HCT116 (cell line): ENCODE measurements at regions not wholly inside any gene's neighbourhood (a gene's known extent, or its start where the extent isn't known, plus 50 kb on each side); places are given as distances from the start of the nearest gene placed in this dataset.

ENCODE experiments used
- ATAC-seq: fragments of 200-7000 bp; cut with Tn5 transposase; 2 replicates; pipeline ENCODE4 v1.9.1; 2020; ENCODE audit warnings: mild to moderate bottlenecking, moderate library complexity
- BruUV-seq: library from RNA; stranded (reverse); fragments of 400-500 nt; replicated peaks from 2 replicates; lab custom pipeline; 2021; lab: Mats Ljungman, UMichigan
- CTCF ChIA-PET: fragments of 300-600 bp; sonication (Branson Sonifier 250); formaldehyde crosslinking; loops from one replicate; lab custom pipeline; 2021; ENCODE audit warnings: antibody characterized with exemption; lab: Charles Lee
- POLR2A ChIA-PET: fragments of 300-600, 350-600 bp; sonication (Branson Sonifier 250); formaldehyde crosslinking; loops from one replicate; lab custom pipeline; 2021; ENCODE audit warnings: antibody characterized with exemption; lab: Charles Lee
- RAD21 ChIA-PET, 2 experiments: fragments of 300-600 bp; sonication (Branson Sonifier 250); formaldehyde crosslinking; loops; one replicate each; lab custom pipeline; 2023; ENCODE audit warnings: low total read pairs in 2 of 2; ENCODE audit not compliant: uncharacterized antibody in 2 of 2, unreplicated experiment in 2 of 2, low non-redundant PET in 1 of 2; lab: Charles Lee
- DNase-seq: peaks from one replicate; pipeline ENCODE4 v3.0.0-alpha.2; 2010; ENCODE audit warnings: low read depth, low spot score
- H2AFZ ChIP-seq: fragments of 200-600 bp; shearing (Covaris generic), sonication (generic); 2 replicates; pipeline ENCODE4 v1.6.1; 2017; ENCODE audit warnings: low read depth, mixed run types, mixed read lengths, antibody characterized with exemption, low read length; ENCODE audit not compliant: poor library complexity, severe bottlenecking
- H3K27ac ChIP-seq: 2 replicates; pipeline ENCODE4 v1.5.1; 2012; ENCODE audit warnings: low read depth, low read length
- H3K27me3 ChIP-seq: fragments of 200-600 bp; sonication (generic); 2 replicates; pipeline ENCODE4 v1.6.1; 2016; ENCODE audit warnings: mixed run types, low read length, mixed read lengths; ENCODE audit not compliant: insufficient read depth
- H3K36me3 ChIP-seq, 2 experiments: fragments of 200-500 bp in 1 of 2; fragments of 200-600 bp in 1 of 2; sonication (Bioruptor generic) in 1 of 2; sonication (generic) in 1 of 2; 2 replicates each; pipeline versions ENCODE4 v1.5.1 to v1.6.1; 2014 to 2016; ENCODE audit warnings: low read length in 2 of 2, inconsistent platforms in 1 of 2, mixed read lengths in 1 of 2, mixed run types in 1 of 2; ENCODE audit not compliant: insufficient read depth in 2 of 2, control insufficient read depth in 1 of 2
- H3K4me1 ChIP-seq, 2 experiments: fragments of 200-600 bp in 1 of 2; sonication (generic) in 1 of 2; 2 replicates each; pipeline versions ENCODE4 v1.5.1 to v1.6.1; 2012 to 2017; ENCODE audit warnings: low read length in 2 of 2, inconsistent platforms in 1 of 2, mild to moderate bottlenecking in 1 of 2, mixed read lengths in 1 of 2, mixed run types in 1 of 2, moderate library complexity in 1 of 2; ENCODE audit not compliant: insufficient read depth in 2 of 2, control insufficient read depth in 1 of 2
- H3K4me2 ChIP-seq: fragments of 200-600 bp; sonication (generic); 2 replicates; pipeline ENCODE4 v1.6.1; 2017; ENCODE audit warnings: mixed run types, low read length, mixed read lengths
- H3K4me3 ChIP-seq, 2 experiments: fragments of 200-600 bp in 1 of 2; sonication (generic) in 1 of 2; replicated peaks in 1 of 2; 2 replicates each; pipeline ENCODE4 v1.5.1; 2011 to 2016; ENCODE audit warnings: low read length in 2 of 2, control low read depth in 1 of 2, low read depth in 1 of 2, mild to moderate bottlenecking in 1 of 2, mixed read lengths in 1 of 2, mixed run types in 1 of 2
- H3K79me2 ChIP-seq: fragments of 200-600 bp; sonication (generic); 2 replicates; pipeline ENCODE4 v1.6.1; 2017; ENCODE audit warnings: mild to moderate bottlenecking, mixed run types, low read length, moderate library complexity, mixed read lengths; ENCODE audit not compliant: insufficient read depth
- H3K9ac ChIP-seq: fragments of 200-600 bp; sonication (generic); 2 replicates; pipeline ENCODE4 v1.6.1; 2016; ENCODE audit warnings: low read length, mixed read lengths
- H3K9me2 ChIP-seq: fragments of 200-600 bp; sonication (generic), shearing (Covaris generic); 2 replicates; pipeline ENCODE4 v1.6.1; 2017; ENCODE audit warnings: mixed run types, mild to moderate bottlenecking, moderate library complexity; ENCODE audit not compliant: insufficient read depth
- H3K9me3 ChIP-seq, 2 experiments: fragments of 200-500 bp in 1 of 2; fragments of 200-600 bp in 1 of 2; sonication (Bioruptor generic) in 1 of 2; sonication (generic) in 1 of 2; 2 replicates each; pipeline ENCODE4 v1.6.1; 2014 to 2017; ENCODE audit warnings: low read length in 2 of 2, mixed read lengths in 2 of 2, inconsistent platforms in 1 of 2, low read depth in 1 of 2, mild to moderate bottlenecking in 1 of 2, mixed run types in 1 of 2, moderate library complexity in 1 of 2; ENCODE audit not compliant: control insufficient read depth in 1 of 2, insufficient read depth in 1 of 2
- H4K20me1 ChIP-seq: fragments of 200-600 bp; sonication (generic), shearing (Covaris generic); 2 replicates; pipeline ENCODE4 v1.6.1; 2017; ENCODE audit warnings: mixed run types, mild to moderate bottlenecking, moderate library complexity; ENCODE audit not compliant: insufficient read depth
- ATF3 ChIP-seq: IDR thresholded peaks from 2 replicates; pipeline ENCODE4 v1.6.1; 2012
- CBX3 ChIP-seq: IDR thresholded peaks from 2 replicates; pipeline ENCODE4 v1.6.1; 2012; ENCODE audit warnings: low read depth
- CEBPB ChIP-seq: IDR thresholded peaks from 2 replicates; pipeline ENCODE4 v1.6.1; 2012; ENCODE audit warnings: low read depth
- ELF1 ChIP-seq: IDR thresholded peaks from 2 replicates; pipeline ENCODE4 v1.6.1; 2012; ENCODE audit warnings: low read depth, borderline replicate concordance
- EZH2 ChIP-seq: fragments of 200-600 bp; sonication (generic); IDR thresholded peaks from 2 replicates; pipeline ENCODE4 v1.6.1; 2017; ENCODE audit warnings: antibody characterized with exemption, mixed run types
- EZH2phosphoT487 ChIP-seq: fragments of 200-600 bp; IDR thresholded peaks from 2 replicates; pipeline ENCODE4 v1.6.1; 2018; ENCODE audit warnings: antibody characterized with exemption, borderline replicate concordance
- FOSL1 ChIP-seq: IDR thresholded peaks from 2 replicates; pipeline ENCODE4 v1.6.1; 2012; ENCODE audit warnings: low read depth
- POLR2A ChIP-seq: IDR thresholded peaks from 2 replicates; pipeline ENCODE4 v1.7.0; 2011; ENCODE audit warnings: borderline replicate concordance; ENCODE audit not compliant: insufficient read depth, insufficient read length; ENCODE audit errors: extremely low read depth
- POLR2AphosphoS5 ChIP-seq: IDR thresholded peaks from 2 replicates; pipeline ENCODE4 v1.6.1; 2011; ENCODE audit warnings: mild to moderate bottlenecking, low read depth, low read length, moderate library complexity
- RAD21 ChIP-seq: IDR thresholded peaks from 2 replicates; pipeline ENCODE4 v1.6.1; 2012; ENCODE audit warnings: low read depth, mild to moderate bottlenecking
- SIN3A ChIP-seq: IDR thresholded peaks from 2 replicates; pipeline ENCODE4 v1.6.1; 2012; ENCODE audit warnings: low read depth
- SP1 ChIP-seq: IDR thresholded peaks from 2 replicates; pipeline ENCODE4 v1.6.1; 2012; ENCODE audit warnings: low read depth
- SRF ChIP-seq: IDR thresholded peaks from 2 replicates; pipeline ENCODE4 v1.6.1; 2012; ENCODE audit warnings: low read depth
- TCF7L2 ChIP-seq: IDR thresholded peaks from 2 replicates; pipeline ENCODE4 v1.7.0; 2011; ENCODE audit warnings: borderline replicate concordance, inconsistent platforms; ENCODE audit not compliant: insufficient read depth, insufficient read length; ENCODE audit errors: extremely low read depth
- YY1 ChIP-seq: IDR thresholded peaks from 2 replicates; pipeline ENCODE4 v1.6.1; 2011; ENCODE audit warnings: low read length, low read depth, moderate library complexity, mild to moderate bottlenecking; ENCODE audit not compliant: insufficient replicate concordance; ENCODE audit errors: extremely low read depth
- ZBTB33 ChIP-seq: IDR thresholded peaks from 2 replicates; pipeline ENCODE4 v1.6.1; 2011; ENCODE audit warnings: mild to moderate bottlenecking, low read length, moderate library complexity; ENCODE audit not compliant: insufficient replicate concordance; ENCODE audit errors: extremely low read depth
- ZFX ChIP-seq: fragments of 450-650 bp; IDR thresholded peaks from 2 replicates; pipeline ENCODE4 v1.6.1; 2017
- intact Hi-C: fragments of 100-400 bp; cut with micrococcal nuclease; formaldehyde crosslinking; loops from 2 replicates; pipeline ENCODE4 v1.10.0; 2022
- TF ChIP-seq, protein P1 (sequence below): IDR thresholded peaks from 2 replicates; pipeline ENCODE4 v1.6.1; 2012
- TF ChIP-seq, protein P2 (sequence below), 3 experiments: fragments of 200-600 bp in 1 of 3; sonication (generic) in 1 of 3; IDR thresholded peaks in 2 of 3; conservative IDR thresholded peaks in 1 of 3; 2 replicates each; pipeline ENCODE4 v1.5.1; 2012 to 2017; ENCODE audit warnings: low read depth in 2 of 3, low read length in 2 of 3, antibody characterized with exemption in 1 of 3, borderline replicate concordance in 1 of 3, control low read depth in 1 of 3, mild to moderate bottlenecking in 1 of 3, mixed read lengths in 1 of 3, mixed run types in 1 of 3, moderate library complexity in 1 of 3; ENCODE audit not compliant: insufficient read depth in 1 of 3
- TF ChIP-seq, protein P3 (sequence below): IDR thresholded peaks from 2 replicates; pipeline ENCODE4 v1.6.1; 2012; ENCODE audit warnings: low read depth

DNA sequence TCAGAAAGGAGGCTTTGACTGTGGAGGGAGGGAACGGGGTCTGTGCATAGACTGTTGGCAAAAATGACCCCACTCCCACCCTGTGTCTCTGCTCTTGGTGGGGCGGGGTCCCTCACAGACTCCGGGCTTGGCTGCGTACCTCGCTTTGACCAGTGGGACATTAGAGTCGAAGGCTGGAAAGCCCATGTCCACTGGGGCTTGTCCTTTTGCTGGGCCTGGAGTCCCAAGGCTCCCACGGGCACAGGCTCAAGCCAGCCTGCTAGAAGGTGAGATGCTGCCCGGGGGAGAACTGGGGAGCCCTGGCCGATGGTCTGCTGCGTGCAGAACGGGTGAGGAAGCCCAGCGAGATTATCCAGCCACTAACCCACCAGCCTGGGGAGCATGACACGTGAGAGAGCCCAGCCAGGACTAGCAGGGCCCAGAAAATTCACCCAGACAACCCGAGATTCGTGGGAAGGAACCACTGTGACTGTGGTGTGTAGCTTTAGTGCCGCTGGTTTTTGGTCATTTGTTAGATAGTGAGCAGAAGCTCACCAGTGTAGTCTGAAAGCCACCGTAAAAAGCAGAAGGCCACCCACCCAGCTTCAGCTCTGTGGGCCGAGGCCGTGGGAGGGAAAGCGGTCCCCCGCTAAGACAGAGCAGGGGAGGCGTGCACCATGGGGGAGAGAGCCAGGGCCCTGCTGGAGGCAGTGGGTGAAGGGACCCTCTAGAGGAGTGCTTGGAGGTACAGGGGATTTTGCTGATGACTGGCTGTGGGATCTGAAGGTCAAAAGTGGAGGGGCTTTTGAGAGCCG lies 78.3 kb upstream of the C1orf174 start:
- intact Hi-C loops = no loop called here
- no peak overlapping the region for H3K9ac ChIP-seq
- H3K9me2 ChIP-seq = no peaks in the 10 kb centered on the region
- H3K27ac ChIP-seq = no peak overlapping the region
- no peak for DNase-seq
- no peaks in the 10 kb centered on the region for H3K79me2 ChIP-seq
- no peak for ATAC-seq
- H3K9me3 ChIP-seq = no peaks in the 10 kb centered on the region
- no peaks in the 10 kb centered on the region for H4K20me1 ChIP-seq
- BruUV-seq = no TSS peak
- H3K36me3 ChIP-seq = no peaks in the 10 kb centered on the region
- H3K4me2 ChIP-seq = no peak overlapping the region
- CTCF ChIA-PET = no interaction called here
- H2AFZ ChIP-seq = no peak overlapping the region
- H3K4me3 ChIP-seq = no peak overlapping the region
- H3K4me1 ChIP-seq = no peaks in the 10 kb centered on the region
- H3K27me3 ChIP-seq = no peaks in the 10 kb centered on the region
- TF ChIP-seq, protein P1, sequence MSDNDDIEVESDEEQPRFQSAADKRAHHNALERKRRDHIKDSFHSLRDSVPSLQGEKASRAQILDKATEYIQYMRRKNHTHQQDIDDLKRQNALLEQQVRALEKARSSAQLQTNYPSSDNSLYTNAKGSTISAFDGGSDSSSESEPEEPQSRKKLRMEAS = no peak
- TF ChIP-seq, protein P2, sequence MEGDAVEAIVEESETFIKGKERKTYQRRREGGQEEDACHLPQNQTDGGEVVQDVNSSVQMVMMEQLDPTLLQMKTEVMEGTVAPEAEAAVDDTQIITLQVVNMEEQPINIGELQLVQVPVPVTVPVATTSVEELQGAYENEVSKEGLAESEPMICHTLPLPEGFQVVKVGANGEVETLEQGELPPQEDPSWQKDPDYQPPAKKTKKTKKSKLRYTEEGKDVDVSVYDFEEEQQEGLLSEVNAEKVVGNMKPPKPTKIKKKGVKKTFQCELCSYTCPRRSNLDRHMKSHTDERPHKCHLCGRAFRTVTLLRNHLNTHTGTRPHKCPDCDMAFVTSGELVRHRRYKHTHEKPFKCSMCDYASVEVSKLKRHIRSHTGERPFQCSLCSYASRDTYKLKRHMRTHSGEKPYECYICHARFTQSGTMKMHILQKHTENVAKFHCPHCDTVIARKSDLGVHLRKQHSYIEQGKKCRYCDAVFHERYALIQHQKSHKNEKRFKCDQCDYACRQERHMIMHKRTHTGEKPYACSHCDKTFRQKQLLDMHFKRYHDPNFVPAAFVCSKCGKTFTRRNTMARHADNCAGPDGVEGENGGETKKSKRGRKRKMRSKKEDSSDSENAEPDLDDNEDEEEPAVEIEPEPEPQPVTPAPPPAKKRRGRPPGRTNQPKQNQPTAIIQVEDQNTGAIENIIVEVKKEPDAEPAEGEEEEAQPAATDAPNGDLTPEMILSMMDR (IDR thresholded peaks at IDR 0.05 in 2 of 3, conservative IDR thresholded peaks at IDR 0.05 in 1 of 3; ENCODE audit: borderline replicate concordance in 1 of 3, insufficient read depth in 1 of 3, low read depth in 2 of 3, low read length in 2 of 3) = no peak
- TF ChIP-seq YY1 (no peak), ZBTB33 (no peak), ELF1 (no peak), FOSL1 (no peak), POLR2A (no peak), CBX3 (no peak), RAD21 (no peak), ATF3 (no peak), SIN3A (no peak), ZFX (no peak), EZH2phosphoT487 (no peak), TCF7L2 (no peak), SRF (no peak), CEBPB (no peak), EZH2 (no peak), SP1 (no peak), POLR2AphosphoS5 (no peak)
- TF ChIP-seq, protein P3, sequence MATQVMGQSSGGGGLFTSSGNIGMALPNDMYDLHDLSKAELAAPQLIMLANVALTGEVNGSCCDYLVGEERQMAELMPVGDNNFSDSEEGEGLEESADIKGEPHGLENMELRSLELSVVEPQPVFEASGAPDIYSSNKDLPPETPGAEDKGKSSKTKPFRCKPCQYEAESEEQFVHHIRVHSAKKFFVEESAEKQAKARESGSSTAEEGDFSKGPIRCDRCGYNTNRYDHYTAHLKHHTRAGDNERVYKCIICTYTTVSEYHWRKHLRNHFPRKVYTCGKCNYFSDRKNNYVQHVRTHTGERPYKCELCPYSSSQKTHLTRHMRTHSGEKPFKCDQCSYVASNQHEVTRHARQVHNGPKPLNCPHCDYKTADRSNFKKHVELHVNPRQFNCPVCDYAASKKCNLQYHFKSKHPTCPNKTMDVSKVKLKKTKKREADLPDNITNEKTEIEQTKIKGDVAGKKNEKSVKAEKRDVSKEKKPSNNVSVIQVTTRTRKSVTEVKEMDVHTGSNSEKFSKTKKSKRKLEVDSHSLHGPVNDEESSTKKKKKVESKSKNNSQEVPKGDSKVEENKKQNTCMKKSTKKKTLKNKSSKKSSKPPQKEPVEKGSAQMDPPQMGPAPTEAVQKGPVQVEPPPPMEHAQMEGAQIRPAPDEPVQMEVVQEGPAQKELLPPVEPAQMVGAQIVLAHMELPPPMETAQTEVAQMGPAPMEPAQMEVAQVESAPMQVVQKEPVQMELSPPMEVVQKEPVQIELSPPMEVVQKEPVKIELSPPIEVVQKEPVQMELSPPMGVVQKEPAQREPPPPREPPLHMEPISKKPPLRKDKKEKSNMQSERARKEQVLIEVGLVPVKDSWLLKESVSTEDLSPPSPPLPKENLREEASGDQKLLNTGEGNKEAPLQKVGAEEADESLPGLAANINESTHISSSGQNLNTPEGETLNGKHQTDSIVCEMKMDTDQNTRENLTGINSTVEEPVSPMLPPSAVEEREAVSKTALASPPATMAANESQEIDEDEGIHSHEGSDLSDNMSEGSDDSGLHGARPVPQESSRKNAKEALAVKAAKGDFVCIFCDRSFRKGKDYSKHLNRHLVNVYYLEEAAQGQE = no peak
- TF ChIP-seq, all 23 proteins: peak for 0
- ChIA-PET RAD21 (no interaction called here), POLR2A (no interaction called here)
